Fibroblast of lung (primary cell): ENCODE measurements at regions not wholly inside any gene's neighbourhood (a gene's known extent, or its start where the extent isn't known, plus 50 kb on each side); places are given as distances from the start of the nearest gene placed in this dataset.

Experiments used
- DNase-seq, 2 donors: peaks; one replicate each; pipeline versions ENCODE4 v3.0.0 to v3.0.0-alpha.2; 2010; ENCODE audit warnings: low read depth in 2 of 2
- H2AFZ ChIP-seq: 2 replicates; pipeline ENCODE4 v1.5.1; 2012; ENCODE audit warnings: low read length, control low read depth, inconsistent platforms
- H3K27ac ChIP-seq: 2 replicates; pipeline ENCODE4 v1.5.1; 2011; ENCODE audit warnings: low read length, control low read depth; ENCODE audit not compliant: insufficient read depth
- H3K27me3 ChIP-seq: 2 replicates; pipeline ENCODE4 v1.5.1; 2011; ENCODE audit warnings: mild to moderate bottlenecking, low read length; ENCODE audit not compliant: control insufficient read depth, insufficient read depth
- H3K36me3 ChIP-seq: 2 replicates; pipeline ENCODE4 v1.5.1; 2011; ENCODE audit warnings: low read length; ENCODE audit not compliant: control insufficient read depth, insufficient read depth
- H3K4me1 ChIP-seq: 2 replicates; pipeline ENCODE4 v1.5.1; 2011; ENCODE audit warnings: low read length; ENCODE audit not compliant: control insufficient read depth, insufficient read depth; ENCODE audit errors: extremely low read depth
- H3K4me2 ChIP-seq: 2 replicates; pipeline ENCODE4 v1.5.1; 2011; ENCODE audit warnings: low read length, control low read depth; ENCODE audit not compliant: insufficient read depth; ENCODE audit errors: extremely low read depth
- H3K4me3 ChIP-seq, 4 experiments: fragments of 200-600 bp in 1 of 4; sonication (generic) in 1 of 4; replicated peaks in 1 of 4; 2 replicates each; pipeline ENCODE4 v1.5.1; 2011 to 2016; ENCODE audit warnings: low read length in 4 of 4, low read depth in 3 of 4, mild to moderate bottlenecking in 3 of 4, control low read depth in 2 of 4, inconsistent platforms in 1 of 4, mixed read lengths in 1 of 4; ENCODE audit not compliant: insufficient read depth in 1 of 4; ENCODE audit errors: control extremely low read depth in 1 of 4
- H3K79me2 ChIP-seq: 2 replicates; pipeline ENCODE4 v1.5.1; 2012; ENCODE audit warnings: mild to moderate bottlenecking, low read length, inconsistent platforms; ENCODE audit not compliant: control insufficient read depth, insufficient read depth
- H3K9ac ChIP-seq: 2 replicates; pipeline ENCODE4 v1.5.1; 2011; ENCODE audit warnings: mild to moderate bottlenecking, low read length, control low read depth; ENCODE audit not compliant: insufficient read depth
- H3K9me3 ChIP-seq: 2 replicates; pipeline ENCODE4 v1.5.1; 2012; ENCODE audit warnings: low read depth, low read length; ENCODE audit not compliant: control insufficient read depth, insufficient read depth
- H4K20me1 ChIP-seq: 2 replicates; pipeline ENCODE4 v1.5.1; 2011; ENCODE audit warnings: low read length; ENCODE audit not compliant: control insufficient read depth, insufficient read depth; ENCODE audit errors: extremely low read depth
- EZH2 ChIP-seq: IDR thresholded peaks from 2 replicates; pipeline ENCODE4 v1.5.1; 2012; ENCODE audit warnings: low read length, control low read depth, mild to moderate bottlenecking; ENCODE audit errors: missing control alignments
- TF ChIP-seq, protein P1 (sequence below), 2 donors: IDR thresholded peaks in 1 of 2; conservative IDR thresholded peaks in 1 of 2; 1 replicate in 1 of 2; 2 replicates in 1 of 2; pipeline ENCODE4 v1.5.1; 2011 to 2012; ENCODE audit warnings: low read length in 2 of 2, control low read depth in 1 of 2, inconsistent platforms in 1 of 2, low read depth in 1 of 2, mild to moderate bottlenecking in 1 of 2

DNA sequence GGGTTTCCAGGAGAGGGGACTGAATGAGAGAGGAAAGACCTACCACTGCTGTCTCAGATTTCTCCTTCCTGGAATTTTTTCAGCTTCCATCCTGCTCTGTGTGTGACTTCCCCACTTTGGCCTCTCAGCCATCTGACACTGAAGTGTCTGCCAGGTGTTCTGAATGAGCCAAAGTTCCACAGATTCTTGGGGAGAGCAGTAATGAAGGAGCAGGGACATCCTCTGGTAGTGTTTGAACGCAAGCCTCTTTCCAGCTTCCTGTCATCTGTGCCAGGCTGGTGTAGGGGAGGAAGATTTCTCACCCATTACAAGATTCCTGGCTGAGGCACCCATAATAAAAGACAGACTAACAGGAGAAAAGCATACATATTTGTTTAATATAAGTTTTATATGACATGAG is 141.7 kb upstream of the NRXN3 start:
- no peaks in the 10 kb centered on the region for H3K27me3 ChIP-seq
- H3K4me1 ChIP-seq, result no peaks in the 10 kb centered on the region
- no peak for DNase-seq
- TF ChIP-seq, protein P1, sequence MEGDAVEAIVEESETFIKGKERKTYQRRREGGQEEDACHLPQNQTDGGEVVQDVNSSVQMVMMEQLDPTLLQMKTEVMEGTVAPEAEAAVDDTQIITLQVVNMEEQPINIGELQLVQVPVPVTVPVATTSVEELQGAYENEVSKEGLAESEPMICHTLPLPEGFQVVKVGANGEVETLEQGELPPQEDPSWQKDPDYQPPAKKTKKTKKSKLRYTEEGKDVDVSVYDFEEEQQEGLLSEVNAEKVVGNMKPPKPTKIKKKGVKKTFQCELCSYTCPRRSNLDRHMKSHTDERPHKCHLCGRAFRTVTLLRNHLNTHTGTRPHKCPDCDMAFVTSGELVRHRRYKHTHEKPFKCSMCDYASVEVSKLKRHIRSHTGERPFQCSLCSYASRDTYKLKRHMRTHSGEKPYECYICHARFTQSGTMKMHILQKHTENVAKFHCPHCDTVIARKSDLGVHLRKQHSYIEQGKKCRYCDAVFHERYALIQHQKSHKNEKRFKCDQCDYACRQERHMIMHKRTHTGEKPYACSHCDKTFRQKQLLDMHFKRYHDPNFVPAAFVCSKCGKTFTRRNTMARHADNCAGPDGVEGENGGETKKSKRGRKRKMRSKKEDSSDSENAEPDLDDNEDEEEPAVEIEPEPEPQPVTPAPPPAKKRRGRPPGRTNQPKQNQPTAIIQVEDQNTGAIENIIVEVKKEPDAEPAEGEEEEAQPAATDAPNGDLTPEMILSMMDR (conservative IDR thresholded peaks at IDR 0.05 in 1 of 2, IDR thresholded peaks at IDR 0.05 in 1 of 2; ENCODE audit: low read depth in 1 of 2, low read length in 2 of 2), result no peak
- no peak for TF ChIP-seq EZH2
- H3K4me3 ChIP-seq, result no peak overlapping the region
- H3K9ac ChIP-seq, result no peak overlapping the region
- H3K4me2 ChIP-seq, result no peak overlapping the region
- no peak overlapping the region for H3K27ac ChIP-seq
- H3K36me3 ChIP-seq, result no peaks in the 10 kb centered on the region
- H4K20me1 ChIP-seq, result no peaks in the 10 kb centered on the region
- H3K9me3 ChIP-seq, result no peaks in the 10 kb centered on the region
- H2AFZ ChIP-seq, result no peak overlapping the region
- H3K79me2 ChIP-seq, result no peaks in the 10 kb centered on the region

DNA sequence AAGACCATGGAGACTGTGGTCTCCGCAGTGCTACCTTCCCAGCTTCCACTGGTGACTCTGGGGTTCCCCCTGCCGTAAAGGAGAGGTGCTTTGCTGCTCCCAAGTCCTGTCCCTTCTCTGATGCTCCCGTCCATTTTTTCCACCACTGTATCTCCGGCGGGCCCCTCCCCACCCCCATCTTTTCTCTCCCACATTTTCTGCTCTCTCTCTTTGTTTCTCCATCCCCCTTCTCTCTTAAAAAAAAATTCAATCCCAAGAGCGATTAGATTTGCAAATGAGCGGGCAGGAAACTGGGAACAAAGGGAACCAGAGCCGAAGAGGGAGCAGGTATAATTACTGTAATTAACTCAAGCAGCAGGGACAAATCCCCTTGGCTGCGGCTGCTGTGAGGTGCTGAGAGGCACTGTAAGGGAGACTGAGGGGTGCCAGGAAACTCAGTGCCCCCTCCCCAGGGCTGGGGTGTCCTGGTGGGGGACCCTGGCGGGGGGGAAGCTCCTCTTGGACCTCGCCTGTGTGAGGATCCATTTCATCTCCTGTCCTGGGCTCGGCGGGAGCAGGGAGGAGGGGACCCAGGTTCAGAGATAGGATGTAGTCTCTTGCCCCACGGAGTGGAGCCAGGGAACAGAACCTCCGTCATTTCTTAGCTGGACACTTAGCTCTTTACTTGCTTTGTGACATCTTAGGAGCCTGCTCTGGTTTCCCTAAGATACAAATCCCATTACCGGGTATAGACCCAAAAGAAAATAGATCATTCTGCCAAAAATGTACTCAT is 140.4 kb upstream of the NRXN3 start:
- Histone ChIP-seq H3K4me2 (no peak overlapping the region), H4K20me1 (no peaks in the 10 kb centered on the region), H2AFZ (no peak overlapping the region), H3K36me3 (no peaks in the 10 kb centered on the region), H3K9ac (no peak overlapping the region), H3K27ac (no peak overlapping the region), H3K4me1 (no peaks in the 10 kb centered on the region), H3K9me3 (no peaks in the 10 kb centered on the region), H3K79me2 (no peaks in the 10 kb centered on the region), H3K27me3 (no peaks in the 10 kb centered on the region), H3K4me3 (no peak overlapping the region)
- no peak for DNase-seq
- no peak for TF ChIP-seq EZH2
- TF ChIP-seq, protein P1 (conservative IDR thresholded peaks at IDR 0.05 in 1 of 2, IDR thresholded peaks at IDR 0.05 in 1 of 2; ENCODE audit: low read depth in 1 of 2, low read length in 2 of 2), result peak in 1 of 2 donors; percentile 14

DNA sequence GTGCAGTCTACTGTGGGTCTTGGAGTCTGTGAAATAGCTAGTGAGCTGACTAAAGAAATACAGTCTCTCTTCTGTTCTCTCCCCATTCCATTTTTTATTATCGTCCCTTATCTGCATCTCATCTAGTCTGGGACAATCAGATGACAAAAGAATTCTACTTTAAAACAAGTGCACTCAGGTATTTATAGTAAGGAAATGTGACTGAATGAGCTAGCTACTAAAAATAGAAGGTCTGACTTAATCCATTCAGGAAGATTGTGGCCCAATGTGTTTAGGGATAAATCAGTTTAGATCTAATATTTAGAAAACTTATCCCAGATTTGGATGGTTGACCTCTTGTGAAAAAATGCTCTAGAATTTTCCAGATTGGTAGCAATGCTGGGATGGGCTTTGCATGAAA is 126.8 kb upstream of the NRXN3 start:
- no peak overlapping the region for H3K27ac ChIP-seq
- H2AFZ ChIP-seq, result no peak overlapping the region
- H3K4me1 ChIP-seq, result no peaks in the 10 kb centered on the region
- no peak overlapping the region for H3K4me3 ChIP-seq
- no peaks in the 10 kb centered on the region for H3K79me2 ChIP-seq
- no peak for DNase-seq
- no peaks in the 10 kb centered on the region for H3K9me3 ChIP-seq
- H3K27me3 ChIP-seq, result no peaks in the 10 kb centered on the region
- H3K9ac ChIP-seq, result no peak overlapping the region
- TF ChIP-seq EZH2, result no peak
- TF ChIP-seq, protein P1 (conservative IDR thresholded peaks at IDR 0.05 in 1 of 2, IDR thresholded peaks at IDR 0.05 in 1 of 2; ENCODE audit: low read depth in 1 of 2, low read length in 2 of 2), result no peak
- no peaks in the 10 kb centered on the region for H4K20me1 ChIP-seq
- no peak overlapping the region for H3K4me2 ChIP-seq
- no peaks in the 10 kb centered on the region for H3K36me3 ChIP-seq
